Stomach (tissue), 8 donors: ENCODE measurements at regions not wholly inside any gene's neighbourhood (a gene's known extent, or its start where the extent isn't known, plus 50 kb on each side); places are given as distances from the start of the nearest gene placed in this dataset.

Source experiments
- DNase-seq, 2 donors: peaks; one replicate each; pipeline versions ENCODE4 v3.0.0 to v3.0.0-alpha.2; 2013 to 2019
- H3K27ac ChIP-seq, 5 donors: fragments of 200-600 bp in 4 of 5; sonication (generic) in 4 of 5; one replicate each; pipeline ENCODE4 v1.5.1; 2013 to 2019; ENCODE audit warnings: mild to moderate bottlenecking in 1 of 5, moderate library complexity in 1 of 5
- H3K27me3 ChIP-seq, 3 donors: fragments of 200-600 bp; sonication (generic); one replicate each; pipeline ENCODE4 v1.5.1; 2017 to 2019; ENCODE audit warnings: mixed run types in 1 of 3
- H3K36me3 ChIP-seq, 4 donors: fragments of 200-600 bp; sonication (generic); 1 replicate in 3 of 4; 2 replicates in 1 of 4; pipeline ENCODE4 v1.5.1; 2016 to 2019
- H3K4me1 ChIP-seq, 4 donors: fragments of 200-600 bp; sonication (generic); one replicate each; pipeline ENCODE4 v1.5.1; 2016 to 2019
- H3K4me3 ChIP-seq, 4 donors: fragments of 200-600 bp; sonication (generic) in 3 of 4; one replicate each; pipeline ENCODE4 v1.5.1; 2016 to 2019; ENCODE audit warnings: mild to moderate bottlenecking in 1 of 4
- H3K9me3 ChIP-seq, 4 donors: fragments of 200-600 bp; sonication (generic); one replicate each; pipeline ENCODE4 v1.5.1; 2016 to 2019
- EP300 ChIP-seq: sonication (generic); formaldehyde crosslinking; IDR thresholded peaks from one replicate; pipeline ENCODE4 v1.6.1; 2017; ENCODE audit warnings: antibody characterized with exemption
- POLR2A ChIP-seq, 4 donors: fragments of 450-650 bp; IDR thresholded peaks; one replicate each; pipeline ENCODE4 v1.6.1; 2016; ENCODE audit warnings: antibody characterized with exemption in 4 of 4, control low read depth in 2 of 4, mild to moderate bottlenecking in 1 of 4, moderate library complexity in 1 of 4
- POLR2AphosphoS5 ChIP-seq, 3 donors: sonication (generic); formaldehyde crosslinking; IDR thresholded peaks; one replicate each; pipeline ENCODE4 v1.6.1; 2016; ENCODE audit warnings: antibody characterized with exemption in 3 of 3
- WGBS, 5 donors: extraction: QIAGEN DNeasy Blood & Tissue Kit in 3 of 5; methylation state at CpG; one replicate each; pipeline versions ENCODE4 v1.1.5 to v1.1.7; 2013 to 2018; 5-methylcytosine and 5-hydroxymethylcytosine counted together
- intact Hi-C: fragments of 100-400 bp; cut with DNase I; formaldehyde crosslinking; loops from one replicate; pipeline ENCODE4 v1.15.1; 2023; ENCODE audit warnings: low total_unique reads
- TF ChIP-seq, protein P1 (sequence below), 7 experiments: fragments of 450-650 bp in 4 of 7; fragments of 200-600 bp in 3 of 7; sonication (generic) in 3 of 7; IDR thresholded peaks; one replicate each; pipeline ENCODE4 v1.5.1; 2016 to 2019; ENCODE audit warnings: antibody characterized with exemption in 7 of 7, control low read depth in 2 of 7, mild to moderate bottlenecking in 1 of 7
- donor health status: healthy with polysubstance abuse.
- donor health status: Bipolar disorder and iron deficiency.
- donor health status: healthy.

GRCh38 chrX:6644411-6644810, 109.5 kb upstream of the VCX3A start:
- WGBS, 5 donors = 91 to 98% (median 92%) methylated on average over 4 of the region's 4 CpGs
- no peaks in the 10 kb centered on the region for H3K36me3 ChIP-seq
- H3K4me1 ChIP-seq = no peaks in the 10 kb centered on the region
- H3K27ac ChIP-seq = no peak overlapping the region
- TF ChIP-seq POLR2A (IDR thresholded peaks at IDR 0.05) (no peak), EP300 (no peak), POLR2AphosphoS5 (IDR thresholded peaks at IDR 0.05) (no peak)
- TF ChIP-seq, protein P1, sequence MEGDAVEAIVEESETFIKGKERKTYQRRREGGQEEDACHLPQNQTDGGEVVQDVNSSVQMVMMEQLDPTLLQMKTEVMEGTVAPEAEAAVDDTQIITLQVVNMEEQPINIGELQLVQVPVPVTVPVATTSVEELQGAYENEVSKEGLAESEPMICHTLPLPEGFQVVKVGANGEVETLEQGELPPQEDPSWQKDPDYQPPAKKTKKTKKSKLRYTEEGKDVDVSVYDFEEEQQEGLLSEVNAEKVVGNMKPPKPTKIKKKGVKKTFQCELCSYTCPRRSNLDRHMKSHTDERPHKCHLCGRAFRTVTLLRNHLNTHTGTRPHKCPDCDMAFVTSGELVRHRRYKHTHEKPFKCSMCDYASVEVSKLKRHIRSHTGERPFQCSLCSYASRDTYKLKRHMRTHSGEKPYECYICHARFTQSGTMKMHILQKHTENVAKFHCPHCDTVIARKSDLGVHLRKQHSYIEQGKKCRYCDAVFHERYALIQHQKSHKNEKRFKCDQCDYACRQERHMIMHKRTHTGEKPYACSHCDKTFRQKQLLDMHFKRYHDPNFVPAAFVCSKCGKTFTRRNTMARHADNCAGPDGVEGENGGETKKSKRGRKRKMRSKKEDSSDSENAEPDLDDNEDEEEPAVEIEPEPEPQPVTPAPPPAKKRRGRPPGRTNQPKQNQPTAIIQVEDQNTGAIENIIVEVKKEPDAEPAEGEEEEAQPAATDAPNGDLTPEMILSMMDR (IDR thresholded peaks at IDR 0.05) = no peak
- no peaks in the 10 kb centered on the region for H3K9me3 ChIP-seq
- no peak for DNase-seq
- no peak overlapping the region for H3K4me3 ChIP-seq
- no peaks in the 10 kb centered on the region for H3K27me3 ChIP-seq
- intact Hi-C loops = no loop called here

DNA sequence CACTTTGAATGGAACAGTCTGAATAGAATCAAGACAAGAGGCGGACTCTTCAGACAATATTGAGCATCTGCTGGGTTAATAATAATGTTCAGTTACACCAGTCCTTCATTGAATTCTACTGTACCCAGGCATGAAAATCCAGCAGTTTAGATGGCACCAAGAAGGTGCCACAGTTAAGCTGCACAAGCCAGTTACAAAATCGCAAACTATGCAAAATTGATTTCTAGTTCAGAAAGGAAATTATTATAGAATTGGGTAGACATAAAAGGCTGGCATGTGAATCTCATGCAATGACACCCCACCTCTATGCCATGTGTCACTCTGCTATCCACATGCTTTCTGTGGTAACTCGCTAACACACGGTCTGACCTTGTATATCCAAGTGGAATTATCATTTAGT, 105.8 kb upstream of the VCX3A start:
- intact Hi-C loops = no loop called here
- DNase-seq = no peak
- H3K36me3 ChIP-seq = no peaks in the 10 kb centered on the region
- no peak for TF ChIP-seq POLR2A (IDR thresholded peaks at IDR 0.05)
- TF ChIP-seq, protein P1 (IDR thresholded peaks at IDR 0.05) = no peak
- no peak for TF ChIP-seq EP300
- TF ChIP-seq POLR2AphosphoS5 (IDR thresholded peaks at IDR 0.05) = no peak
- 89 to 95% (median 93%) methylated on average over 4 of the region's 4 CpGs for WGBS, 5 donors
- no peaks in the 10 kb centered on the region for H3K9me3 ChIP-seq
- H3K4me3 ChIP-seq = no peak overlapping the region
- no peak overlapping the region for H3K27ac ChIP-seq
- H3K4me1 ChIP-seq = no peaks in the 10 kb centered on the region
- no peaks in the 10 kb centered on the region for H3K27me3 ChIP-seq

GRCh38 chrX:6614506-6614905, 79.6 kb upstream of the VCX3A start:
- no peaks in the 10 kb centered on the region for H3K36me3 ChIP-seq
- H3K4me1 ChIP-seq = no peaks in the 10 kb centered on the region
- no peak overlapping the region for H3K27ac ChIP-seq
- H3K9me3 ChIP-seq = no peaks in the 10 kb centered on the region
- H3K27me3 ChIP-seq = no peaks in the 10 kb centered on the region
- no peak for DNase-seq
- no peak overlapping the region for H3K4me3 ChIP-seq
- intact Hi-C loops = no loop called here
- 22 to 47% (median 32%) methylated on average over 5 to 7 of the region's 7 CpGs for WGBS, 5 donors
- TF ChIP-seq POLR2A (IDR thresholded peaks at IDR 0.05) (no peak), EP300 (no peak), POLR2AphosphoS5 (IDR thresholded peaks at IDR 0.05) (no peak)
- TF ChIP-seq, protein P1 (IDR thresholded peaks at IDR 0.05) = no peak

- Histone ChIP-seq H3K27ac (no peak overlapping the region), H3K27me3 (no peaks in the 10 kb centered on the region), H3K9me3 (peaks cover 0 to 5% (median 0%) of the 10 kb centered on the region in 4 donors), H3K4me1 (no peaks in the 10 kb centered on the region), H3K4me3 (no peak overlapping the region), H3K36me3 (no peaks in the 10 kb centered on the region)
- WGBS, 5 donors = 41 to 64% (median 51%) methylated on average over 4 of the region's 4 CpGs
- no peak for DNase-seq
- TF ChIP-seq, protein P1 (IDR thresholded peaks at IDR 0.05) = no peak
- TF ChIP-seq POLR2A (IDR thresholded peaks at IDR 0.05) = no peak
- no peak for TF ChIP-seq EP300
- no peak for TF ChIP-seq POLR2AphosphoS5 (IDR thresholded peaks at IDR 0.05)
- intact Hi-C loops = no loop called here
Measured at GRCh38 chrX:6599230-6599860, 64.4 kb upstream of the VCX3A start.
